HG03025 (cell line): ENCODE measurements at regions not wholly inside any gene's neighbourhood (a gene's known extent, or its start where the extent isn't known, plus 50 kb on each side); places are given as distances from the start of the nearest gene placed in this dataset.
A peak's percentile ranks its signal among the peaks of the same experiment; 100 is the strongest.

ENCODE experiments used
- ATAC-seq: cut with Tn5 transposase; IDR thresholded peaks from one replicate; pipeline ENCODE4 v1.9.1; 2021; ENCODE audit warnings: mild to moderate bottlenecking, moderate library complexity; ENCODE audit not compliant: unreplicated experiment, low FRiP score

GRCh38 chr5:124480022-124480421 is 266.4 kb downstream of the ZNF608 start:
- ATAC-seq = no peak

GRCh38 chr5:124478264-124478663 is 268.2 kb downstream of the ZNF608 start:
- ATAC-seq = no peak

- no peak for ATAC-seq
These were observed 268.9 kb downstream of the ZNF608 start for GRCh38 chr5:124477577-124477976.

- ATAC-seq = no peak
These were observed 269.4 kb downstream of the ZNF608 start for GRCh38 chr5:124477062-124477461.

- ATAC-seq = no peak
These were observed 271.8 kb downstream of the ZNF608 start for GRCh38 chr5:124474528-124475215.

GRCh38 chr5:124468671-124469411 is 277.6 kb downstream of the ZNF608 start:
- ATAC-seq = no peak

GRCh38 chr5:124467745-124468144 is 278.7 kb downstream of the ZNF608 start:
- no peak for ATAC-seq

- no peak for ATAC-seq
These were observed 280.4 kb downstream of the ZNF608 start for GRCh38 chr5:124466011-124466410.

GRCh38 chr5:124463851-124464250 is 282.6 kb downstream of the ZNF608 start:
- no peak for ATAC-seq

- no peak for ATAC-seq
These were observed 283.7 kb downstream of the ZNF608 start for GRCh38 chr5:124462751-124463150.

- ATAC-seq = no peak
These were observed 284.5 kb downstream of the ZNF608 start for GRCh38 chr5:124461941-124462340.

GRCh38 chr5:124461157-124461556 is 285.3 kb downstream of the ZNF608 start:
- ATAC-seq = no peak

GRCh38 chr5:124460642-124461041 is 285.8 kb downstream of the ZNF608 start:
- ATAC-seq = no peak

- no peak for ATAC-seq
These were observed 286.5 kb downstream of the ZNF608 start for GRCh38 chr5:124459984-124460383.

GRCh38 chr5:124457901-124458300 is 288.5 kb downstream of the ZNF608 start:
- no peak for ATAC-seq

- no peak for ATAC-seq
These were observed 289.3 kb downstream of the ZNF608 start for GRCh38 chr5:124457101-124457500.

- ATAC-seq = no peak
These were observed 290.2 kb downstream of the ZNF608 start for GRCh38 chr5:124456249-124456648.

- no peak for ATAC-seq
These were observed 292.4 kb downstream of the ZNF608 start for GRCh38 chr5:124454081-124454480.

- ATAC-seq = peak; percentile 99
These were observed 293.0 kb downstream of the ZNF608 start for GRCh38 chr5:124453221-124454051.

- no peak for ATAC-seq
These were observed 294.0 kb downstream of the ZNF608 start for GRCh38 chr5:124452412-124452811.

- ATAC-seq = no peak
These were observed 294.6 kb downstream of the ZNF608 start for GRCh38 chr5:124451721-124452383.
